GM18502 (cell line): ENCODE measurements at regions not wholly inside any gene's neighbourhood (a gene's known extent, or its start where the extent isn't known, plus 50 kb on each side); places are given as distances from the start of the nearest gene placed in this dataset.
A peak's percentile ranks its signal among the peaks of the same experiment; 100 is the strongest.
"Not testable (repeated sequence)": the region's sequence is repeated elsewhere in the genome, so short reads cannot be mapped to it uniquely, and the experiment has no call there.

Experiments used
- ATAC-seq: cut with Tn5 transposase; IDR thresholded peaks from one replicate; pipeline ENCODE4 v1.9.1; 2021; ENCODE audit warnings: mild to moderate bottlenecking; ENCODE audit not compliant: unreplicated experiment, poor library complexity

- peak; percentile 61 for ATAC-seq
Measured at GRCh38 chr21:14630556-14631069, 84.5 kb upstream of the SAMSN1 start.

GRCh38 chr21:14629461-14629860 is 83.3 kb upstream of the SAMSN1 start:
- ATAC-seq, result no peak

- ATAC-seq, result not testable (repeated sequence)
Measured at GRCh38 chr21:14623079-14623478, 77.0 kb upstream of the SAMSN1 start.

GRCh38 chr21:14620152-14620551 is 74.0 kb upstream of the SAMSN1 start:
- peak; percentile 56 for ATAC-seq

GRCh38 chr21:14617871-14618270 is 71.8 kb upstream of the SAMSN1 start:
- ATAC-seq, result no peak

- ATAC-seq, result no peak
Measured at GRCh38 chr21:14617040-14617393, 70.9 kb upstream of the SAMSN1 start.

GRCh38 chr21:14616380-14617039 is 70.4 kb upstream of the SAMSN1 start:
- no peak for ATAC-seq

- no peak for ATAC-seq
Measured at GRCh38 chr21:14615359-14615974, 69.4 kb upstream of the SAMSN1 start.

- ATAC-seq, result no peak
Measured at GRCh38 chr21:14614287-14614686, 68.2 kb upstream of the SAMSN1 start.

- no peak for ATAC-seq
Measured at GRCh38 chr21:14613486-14614224, 67.5 kb upstream of the SAMSN1 start.

- ATAC-seq, result not testable (repeated sequence)
Measured at GRCh38 chr21:14610119-14610518, 64.0 kb upstream of the SAMSN1 start.

GRCh38 chr21:14609274-14609673 is 63.2 kb upstream of the SAMSN1 start:
- ATAC-seq, result no peak

GRCh38 chr21:14607262-14607661 is 61.1 kb upstream of the SAMSN1 start:
- ATAC-seq, result no peak

- ATAC-seq, result no peak
Measured at GRCh38 chr21:14603202-14603601, 57.1 kb upstream of the SAMSN1 start.

- ATAC-seq, result peak; percentile 61
Measured at GRCh38 chr21:14602382-14602958, 56.4 kb upstream of the SAMSN1 start.

- no peak for ATAC-seq
Measured at GRCh38 chr21:14600569-14601297, 54.6 kb upstream of the SAMSN1 start.

GRCh38 chr21:14598065-14598464 is 52.0 kb upstream of the SAMSN1 start:
- ATAC-seq, result no peak
